Activated CD4-positive, alpha-beta T cell treated with anti-CD3 and anti-CD28 coated beads for 48 hours (primary cell): ENCODE measurements at regions not wholly inside any gene's neighbourhood (a gene's known extent, or its start where the extent isn't known, plus 50 kb on each side); places are given as distances from the start of the nearest gene placed in this dataset.
"Not testable (repeated sequence)": the region's sequence is repeated elsewhere in the genome, so short reads cannot be mapped to it uniquely, and the experiment has no call there.

Source experiments
- DNase-seq: peaks from one replicate; pipeline ENCODE4 v3.0.0-alpha.2; 2020

DNA sequence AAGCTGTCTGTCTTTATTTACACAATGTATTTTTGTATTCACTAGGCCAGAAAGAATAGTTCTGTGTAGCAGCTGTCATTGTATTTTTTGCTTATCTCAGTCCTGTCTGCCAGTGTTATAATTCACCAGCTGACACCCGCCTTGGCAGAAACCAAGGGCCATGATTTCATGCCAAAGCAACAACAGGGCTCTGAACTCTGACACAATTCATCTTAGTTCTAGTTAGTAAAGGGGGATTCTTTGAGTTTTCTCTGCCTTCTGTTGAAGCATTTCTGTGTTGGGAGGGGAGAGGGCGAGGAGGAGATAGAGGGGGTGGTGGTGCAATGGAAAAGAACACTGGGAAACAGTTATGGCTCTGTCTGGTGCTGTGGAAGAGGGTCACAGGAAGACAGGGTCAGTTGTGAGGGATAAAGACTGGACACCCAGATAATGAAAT is 684.6 kb upstream of the MARCKS start:
- no peak for DNase-seq

DNA sequence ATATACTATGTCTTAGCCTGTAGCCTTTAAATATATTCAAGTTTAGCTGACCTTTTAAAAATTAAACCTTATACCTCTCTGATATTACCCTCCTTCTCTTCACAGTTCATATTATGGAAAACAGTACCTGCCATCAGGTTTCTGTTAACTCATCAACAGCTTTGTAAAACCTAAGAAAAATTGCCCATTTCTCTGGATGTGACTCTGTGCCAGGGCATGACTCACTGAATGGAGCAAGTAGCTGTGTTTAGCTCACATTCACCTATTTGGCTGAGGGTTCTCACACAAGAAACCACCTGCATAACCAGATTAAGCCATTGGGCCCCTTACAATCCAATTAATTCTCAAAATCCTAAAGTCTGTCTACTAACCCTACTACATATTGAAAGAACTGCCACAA is 678.8 kb upstream of the MARCKS start:
- DNase-seq, result no peak

DNA sequence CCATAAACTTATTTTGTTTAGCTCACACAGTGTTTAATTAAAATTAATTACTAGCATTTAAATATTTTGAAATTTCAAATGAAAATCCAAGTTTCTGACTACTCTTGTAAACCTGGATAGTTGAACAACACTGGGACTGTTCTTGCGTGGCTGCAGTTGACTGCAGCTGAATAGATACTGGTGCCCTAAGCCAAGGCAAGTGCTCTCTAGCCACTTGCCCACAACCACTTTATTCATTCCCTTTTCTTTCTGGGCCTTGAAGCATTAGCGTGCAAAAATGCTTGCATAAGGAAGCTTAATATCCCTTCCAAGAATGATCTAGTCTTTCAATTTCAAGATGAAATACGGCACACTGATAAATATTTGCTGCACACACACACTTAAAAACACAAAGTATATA is 676.0 kb upstream of the MARCKS start:
- no peak for DNase-seq

GRCh38 chr6:113182370-113183141 is 674.6 kb upstream of the MARCKS start:
- DNase-seq, result no peak

GRCh38 chr6:113184291-113184690 is 672.9 kb upstream of the MARCKS start:
- DNase-seq, result no peak

DNA sequence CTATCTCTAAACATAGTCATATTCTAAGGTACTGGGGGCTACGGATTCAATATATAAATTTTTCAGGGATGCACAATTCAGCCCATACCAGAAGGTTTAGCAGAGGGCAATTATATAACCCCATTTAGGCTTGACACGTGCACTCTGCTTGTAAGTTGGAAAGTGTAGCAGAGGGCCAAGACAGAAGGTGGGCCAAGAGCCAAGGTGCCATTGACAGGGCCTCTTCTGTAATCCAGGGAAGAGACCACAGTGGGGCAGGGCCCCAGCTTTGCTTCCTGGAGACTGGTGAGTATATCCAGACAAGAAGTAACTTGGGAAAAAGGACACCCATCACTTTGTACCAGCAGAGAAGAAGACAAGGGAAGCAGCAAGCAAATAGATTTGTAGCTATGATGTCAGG is 672.4 kb upstream of the MARCKS start:
- DNase-seq, result no peak

DNA sequence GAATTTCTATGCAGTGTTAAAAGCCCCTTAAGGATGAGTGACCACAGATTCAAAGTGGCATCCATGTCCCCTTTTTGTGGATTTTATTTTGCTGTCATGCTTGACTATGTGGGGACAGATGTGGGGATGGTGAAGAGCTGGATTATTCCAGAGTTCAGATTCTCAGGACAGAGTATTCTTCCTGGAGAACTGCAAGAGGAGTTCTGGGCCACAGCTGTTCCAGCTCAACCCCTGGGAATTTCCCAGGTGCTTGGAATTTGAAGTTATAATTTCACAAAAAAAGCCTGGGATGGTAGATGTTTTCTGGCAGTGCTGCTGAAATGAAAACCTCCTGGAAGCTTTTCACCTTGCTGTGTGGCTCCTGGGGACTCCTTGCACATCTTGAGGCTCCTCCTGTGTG is 671.8 kb upstream of the MARCKS start:
- no peak for DNase-seq

DNA sequence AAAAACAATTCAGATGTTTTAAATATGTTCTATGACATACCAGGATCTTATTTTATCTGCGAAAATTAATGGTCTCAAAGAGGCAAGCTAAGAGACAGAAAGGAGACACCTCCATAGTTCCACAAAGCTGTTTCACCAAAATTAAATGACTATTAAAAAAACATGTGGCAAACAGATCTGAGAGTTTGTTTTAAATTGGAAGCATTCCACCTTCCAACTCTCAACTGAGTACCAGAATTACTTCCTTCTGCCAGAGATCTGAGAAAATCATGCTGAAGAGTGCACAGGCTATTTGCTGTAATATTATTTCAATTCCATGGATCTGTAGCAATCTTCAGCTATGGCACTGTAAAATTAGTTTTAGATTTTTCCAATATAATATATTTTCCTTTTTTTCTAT is 669.5 kb upstream of the MARCKS start:
- DNase-seq, result no peak

DNA sequence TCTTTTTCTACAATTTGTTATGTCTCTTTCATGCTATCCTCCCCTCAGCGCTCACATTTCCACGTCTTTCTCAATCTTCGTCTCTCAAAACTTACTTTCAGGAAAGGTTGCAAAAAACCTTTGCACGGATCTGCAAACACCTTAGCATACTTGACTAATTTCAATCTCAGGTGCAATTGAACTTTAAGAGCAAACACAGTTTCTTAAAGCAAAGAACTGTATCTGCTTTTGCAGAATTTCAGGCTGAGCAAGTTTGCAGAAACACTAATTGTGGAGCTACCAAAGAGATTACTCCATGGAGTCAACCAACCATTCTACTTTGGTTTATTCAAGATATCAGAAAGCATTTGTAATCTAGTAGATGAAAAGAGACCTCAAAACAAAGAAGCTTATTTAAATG is 668.2 kb upstream of the MARCKS start:
- DNase-seq, result no peak

- DNase-seq, result no peak
These were observed 667.0 kb upstream of the MARCKS start for GRCh38 chr6:113190170-113190569.

- no peak for DNase-seq
These were observed 663.1 kb upstream of the MARCKS start for GRCh38 chr6:113194090-113194489.

DNA sequence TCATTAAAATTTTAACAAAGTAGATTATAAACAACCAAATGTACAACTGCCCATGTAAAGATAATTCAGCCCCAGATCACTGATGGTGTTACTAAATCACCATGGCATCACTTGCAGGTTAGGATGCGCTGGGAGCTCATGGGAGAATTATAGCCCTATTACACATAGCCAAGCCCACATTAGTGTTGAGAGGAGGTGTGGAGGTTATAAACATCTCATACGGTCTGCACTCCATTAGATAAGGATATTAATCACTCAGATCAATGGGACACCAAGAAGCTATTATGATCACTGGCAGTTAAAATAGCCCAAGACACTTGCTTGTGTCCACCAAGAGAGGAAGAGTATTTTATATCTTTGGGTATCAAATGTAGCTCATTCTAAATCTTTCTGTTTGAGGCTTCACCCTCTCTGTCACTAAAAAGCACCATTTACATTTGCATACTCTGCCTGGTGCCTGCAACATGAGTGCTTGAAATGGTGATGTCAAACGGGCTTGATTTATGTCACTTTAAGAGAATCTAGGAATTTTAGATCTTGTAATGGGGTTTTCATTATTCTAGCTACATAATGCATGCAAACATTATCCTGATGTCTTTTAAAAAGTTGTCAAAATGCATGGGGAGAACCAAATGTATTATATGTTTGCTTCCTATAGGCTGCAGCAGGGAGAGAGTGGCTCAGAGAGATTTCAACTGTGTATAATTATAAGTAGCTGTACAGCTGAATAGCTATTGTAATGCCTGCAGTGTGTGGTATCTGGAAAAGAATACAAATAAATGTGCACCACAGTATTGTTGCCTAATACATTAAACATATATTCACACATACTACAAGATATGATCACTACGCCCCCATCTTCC is 654.1 kb upstream of the MARCKS start:
- no peak for DNase-seq

DNA sequence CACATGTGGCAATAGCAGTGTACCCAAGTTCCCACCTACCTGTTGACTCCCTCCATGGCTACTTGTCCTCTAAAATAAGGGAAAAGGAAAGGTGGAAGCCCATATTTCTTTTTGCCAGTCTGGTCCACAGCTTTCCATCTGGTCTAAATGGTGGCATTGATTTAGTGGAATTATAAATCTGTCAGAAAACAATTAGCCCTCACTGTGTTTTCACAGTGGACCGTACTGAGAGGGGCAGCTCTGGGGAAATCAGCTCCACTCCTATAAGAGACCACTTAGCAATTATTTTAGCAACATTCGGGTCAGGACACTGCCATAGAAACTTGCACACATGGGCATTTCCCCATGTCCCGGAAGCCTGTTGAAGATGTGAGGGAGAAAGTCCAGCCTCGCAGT is 653.4 kb upstream of the MARCKS start:
- DNase-seq, result no peak

GRCh38 chr6:113205553-113205952 is 651.6 kb upstream of the MARCKS start:
- DNase-seq, result no peak

GRCh38 chr6:113208726-113209125 is 648.4 kb upstream of the MARCKS start:
- DNase-seq, result no peak

GRCh38 chr6:113209315-113209714 is 647.8 kb upstream of the MARCKS start:
- DNase-seq, result no peak

DNA sequence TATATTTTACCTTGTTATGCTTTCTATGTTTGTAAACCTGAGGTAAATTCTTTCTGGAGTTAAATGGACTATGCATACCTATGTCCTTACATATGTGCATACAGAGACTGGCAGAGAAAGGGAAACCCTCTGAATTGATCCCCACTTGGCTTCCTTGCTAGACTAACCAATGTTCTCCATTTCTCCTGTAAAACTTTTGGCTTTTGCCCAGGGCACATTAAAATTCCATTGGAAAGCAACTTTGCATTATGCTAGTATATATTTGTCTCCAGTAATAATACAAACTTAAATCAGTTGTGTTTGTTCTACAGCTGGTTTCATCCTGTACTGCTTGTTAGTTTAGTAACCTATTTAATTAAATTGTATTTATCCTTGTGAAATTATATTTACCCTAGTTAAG is 646.0 kb upstream of the MARCKS start:
- DNase-seq, result no peak

GRCh38 chr6:113219783-113220182 is 637.4 kb upstream of the MARCKS start:
- no peak for DNase-seq

DNA sequence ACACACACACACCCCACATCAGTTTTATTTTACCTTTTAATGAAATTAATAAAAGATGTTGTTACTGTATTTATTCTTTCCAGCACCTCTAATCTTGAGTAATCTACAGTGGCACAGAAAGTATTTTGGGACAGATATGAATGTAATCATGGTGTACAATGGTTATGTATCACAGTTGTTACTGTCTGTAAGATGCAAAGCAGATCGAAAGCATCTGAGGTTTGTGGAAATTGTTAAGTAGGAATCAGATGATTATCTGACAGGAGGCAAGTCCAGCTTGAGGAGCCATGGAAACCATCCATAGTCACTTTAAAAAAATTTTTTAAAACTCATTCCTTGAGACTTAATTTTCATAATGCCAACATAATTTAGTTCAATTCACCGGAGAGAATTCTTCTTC is 636.3 kb upstream of the MARCKS start:
- no peak for DNase-seq

- no peak for DNase-seq
These were observed 635.3 kb upstream of the MARCKS start for GRCh38 chr6:113221850-113222249.

DNA sequence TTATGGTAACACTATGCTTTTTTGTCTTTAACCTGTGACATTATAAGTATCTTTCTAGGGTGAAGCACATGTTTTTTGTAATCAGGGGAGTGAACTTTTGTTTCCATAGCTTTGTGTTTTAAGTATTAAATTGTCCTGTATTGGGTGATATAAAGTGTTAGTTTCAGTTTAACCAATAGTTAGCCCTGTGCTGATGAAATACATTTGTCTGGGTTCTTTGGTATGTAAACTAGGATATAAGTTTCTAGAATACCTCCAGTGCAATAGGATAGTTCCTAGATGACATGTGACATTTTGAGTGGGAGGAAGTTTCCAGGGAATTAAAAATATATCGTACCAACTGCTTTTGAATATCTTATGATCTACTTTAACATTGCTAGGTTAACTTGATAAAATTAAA is 611.0 kb upstream of the MARCKS start:
- DNase-seq, result no peak

DNA sequence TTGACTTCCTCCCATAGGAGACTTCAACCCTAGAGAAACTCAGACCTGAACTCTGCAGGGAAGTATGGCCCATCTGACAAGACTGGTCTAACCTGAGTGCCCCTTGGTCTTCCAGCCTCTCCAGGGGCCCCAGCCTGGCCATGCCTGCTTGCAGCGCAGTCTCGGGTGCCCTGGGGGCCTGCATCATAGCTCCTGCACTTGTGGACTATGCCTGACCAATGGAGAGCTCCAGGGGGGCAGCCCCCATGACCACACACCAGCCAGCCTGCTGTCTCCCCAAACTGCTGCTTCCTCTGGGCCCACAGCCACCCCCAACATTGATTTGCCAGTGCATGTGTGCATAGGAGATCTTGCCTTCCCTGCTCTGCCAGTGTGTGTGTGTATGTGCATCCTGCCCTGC is 608.6 kb upstream of the MARCKS start:
- DNase-seq, result no peak

GRCh38 chr6:113254194-113254593 is 603.0 kb upstream of the MARCKS start:
- DNase-seq, result not testable (repeated sequence)

DNA sequence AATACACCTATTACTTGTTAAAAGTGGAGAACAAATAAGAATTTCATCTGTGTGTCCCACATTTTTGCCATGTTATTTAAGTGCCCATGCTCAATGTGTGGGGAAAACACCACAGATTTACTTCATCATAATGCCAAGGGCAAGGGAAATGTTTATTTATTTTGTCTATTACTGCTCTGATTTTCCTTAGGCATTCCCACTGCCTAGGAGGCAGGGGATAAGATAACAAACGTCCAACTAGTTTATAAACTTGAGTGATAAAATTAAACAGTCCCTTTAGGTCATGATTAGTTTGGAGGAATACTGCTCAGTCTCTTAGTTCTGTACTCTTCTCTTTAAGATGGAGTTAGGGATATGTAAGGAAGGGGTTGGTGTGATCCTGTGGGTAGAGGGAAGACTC is 598.4 kb upstream of the MARCKS start:
- no peak for DNase-seq
